Mononuclear cell (primary cell): ENCODE measurements at regions not wholly inside any gene's neighbourhood (a gene's known extent, or its start where the extent isn't known, plus 50 kb on each side); places are given as distances from the start of the nearest gene placed in this dataset.

Experiments used
- H3K27me3 ChIP-seq: 2 replicates; pipeline ENCODE4 v1.6.0; 2011; ENCODE audit warnings: low read length, control low read depth; ENCODE audit not compliant: insufficient read depth
- H3K4me1 ChIP-seq: 2 replicates; pipeline ENCODE4 v1.5.1; 2011; ENCODE audit warnings: mild to moderate bottlenecking, low read length, control low read depth; ENCODE audit not compliant: insufficient read depth
- H3K4me3 ChIP-seq: 2 replicates; pipeline ENCODE4 v1.5.1; 2011; ENCODE audit warnings: mild to moderate bottlenecking, low read length, moderate library complexity
- H3K9me3 ChIP-seq: 2 replicates; pipeline ENCODE4 v1.5.1; 2011; ENCODE audit warnings: low read depth, mild to moderate bottlenecking, control low read depth, low read length

DNA sequence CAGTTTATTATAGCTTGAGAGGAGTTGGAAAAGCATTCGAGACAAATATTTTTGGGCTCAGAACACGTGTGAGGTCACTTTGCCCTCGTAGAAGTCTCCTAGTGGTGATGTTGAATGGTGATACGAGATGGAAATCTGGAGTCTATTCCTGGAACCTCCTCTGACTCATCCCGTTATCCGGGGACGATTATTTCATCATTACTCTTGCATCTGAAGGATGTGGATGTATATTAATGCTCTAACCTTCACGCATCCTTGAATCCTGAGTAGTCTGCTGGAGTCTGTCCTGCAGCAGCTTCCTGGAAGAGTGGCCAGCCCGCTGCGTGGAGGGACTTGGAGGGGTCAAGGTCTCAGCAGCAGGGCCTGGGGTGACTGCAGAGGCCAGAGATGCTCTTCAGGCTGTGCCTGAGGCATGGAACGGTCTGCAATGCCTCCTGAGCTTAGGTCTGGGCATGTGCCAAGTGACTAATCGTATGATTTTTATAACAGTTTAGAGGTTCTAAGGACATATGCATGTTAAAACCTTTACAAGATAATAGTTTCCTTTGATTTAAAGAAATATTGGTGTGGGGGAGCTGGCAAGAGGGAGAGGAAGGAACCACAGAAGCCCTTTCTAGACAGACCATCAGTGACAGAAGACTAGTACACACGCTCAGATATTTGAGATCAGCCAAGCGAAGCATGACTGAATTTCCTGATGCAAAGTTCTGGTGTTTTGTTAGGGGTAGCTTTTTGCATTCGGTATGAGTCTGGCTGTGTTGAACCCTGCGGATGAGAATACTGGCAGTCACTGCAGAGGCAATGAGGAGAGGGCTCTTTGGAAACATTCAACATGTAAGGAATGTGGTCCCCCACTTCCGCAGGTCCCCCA lies 400.2 kb downstream of the QKI start:
- Histone ChIP-seq H3K27me3 (peaks cover 2% of the 10 kb centered on the region), H3K9me3 (no peaks in the 10 kb centered on the region), H3K4me1 (no peaks in the 10 kb centered on the region), H3K4me3 (no peak overlapping the region)

DNA sequence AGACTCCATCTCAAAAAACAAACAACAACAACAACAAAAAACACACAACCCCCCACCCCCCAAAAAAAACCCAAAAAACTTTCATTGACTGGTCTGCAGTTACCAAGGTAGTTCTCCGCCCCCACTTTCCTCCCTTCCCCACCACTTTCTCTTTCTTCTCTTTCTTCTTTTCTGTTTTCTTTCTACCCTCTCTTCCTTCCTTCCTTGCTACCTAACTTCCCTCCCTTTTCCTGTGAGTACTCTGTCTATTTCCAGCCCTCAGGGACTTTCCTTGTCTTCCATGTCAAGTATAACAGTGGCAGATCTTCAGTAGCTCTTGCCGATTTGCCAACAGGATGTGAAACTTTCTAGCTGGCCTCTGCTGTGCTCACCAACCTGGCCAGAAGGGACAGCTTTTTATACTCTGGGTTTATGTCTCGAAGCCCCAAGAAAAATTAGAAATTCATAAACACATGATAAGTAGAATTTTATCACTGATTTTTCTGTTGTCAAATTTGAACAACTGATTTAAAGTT lies 399.5 kb downstream of the QKI start:
- Histone ChIP-seq H3K9me3 (no peaks in the 10 kb centered on the region), H3K4me1 (no peaks in the 10 kb centered on the region), H3K27me3 (peaks cover 2% of the 10 kb centered on the region), H3K4me3 (no peak overlapping the region)

DNA sequence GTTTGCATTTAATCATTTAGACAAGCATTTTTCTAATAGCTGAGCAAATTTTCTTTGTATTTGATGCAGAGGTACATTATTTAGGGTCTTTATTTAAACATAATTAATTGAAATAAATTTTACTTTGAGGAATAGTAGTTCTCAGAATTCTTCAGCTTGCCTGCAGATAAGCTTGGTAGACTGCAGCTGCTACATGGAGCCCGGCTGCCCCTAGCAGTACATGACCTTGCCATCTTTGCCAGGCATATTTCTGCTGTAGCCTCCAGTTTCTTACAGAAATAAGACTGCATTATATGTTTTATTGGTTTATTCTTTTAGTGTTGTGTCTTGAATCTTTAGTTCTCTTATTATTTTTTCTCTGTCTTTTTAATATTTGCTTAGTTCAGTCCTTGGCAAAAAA lies 396.8 kb downstream of the QKI start:
- H3K27me3 ChIP-seq = peaks cover 2% of the 10 kb centered on the region
- H3K9me3 ChIP-seq = no peaks in the 10 kb centered on the region
- no peaks in the 10 kb centered on the region for H3K4me1 ChIP-seq
- H3K4me3 ChIP-seq = no peak overlapping the region

DNA sequence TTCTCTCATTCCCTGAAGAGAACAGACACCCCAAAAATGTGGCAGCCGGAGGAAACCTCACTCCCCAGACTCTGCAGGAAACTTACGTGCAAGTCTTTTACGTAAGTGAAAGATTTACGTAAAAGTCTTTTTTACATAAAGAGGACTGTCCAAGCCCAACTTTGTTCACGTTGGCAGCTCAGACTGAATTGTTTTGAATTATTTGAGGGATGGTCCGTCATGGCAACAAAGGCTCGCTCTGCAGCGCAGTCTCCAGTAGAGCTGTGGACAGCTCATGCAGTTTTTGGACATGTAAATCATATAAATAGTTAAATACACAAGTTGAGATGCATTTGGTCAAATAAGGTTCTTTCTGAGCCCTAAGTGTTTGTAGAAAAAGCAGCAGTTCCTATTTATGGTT lies 394.8 kb downstream of the QKI start:
- H3K27me3 ChIP-seq = peaks cover 2% of the 10 kb centered on the region
- H3K4me1 ChIP-seq = no peaks in the 10 kb centered on the region
- no peaks in the 10 kb centered on the region for H3K9me3 ChIP-seq
- H3K4me3 ChIP-seq = no peak overlapping the region

DNA sequence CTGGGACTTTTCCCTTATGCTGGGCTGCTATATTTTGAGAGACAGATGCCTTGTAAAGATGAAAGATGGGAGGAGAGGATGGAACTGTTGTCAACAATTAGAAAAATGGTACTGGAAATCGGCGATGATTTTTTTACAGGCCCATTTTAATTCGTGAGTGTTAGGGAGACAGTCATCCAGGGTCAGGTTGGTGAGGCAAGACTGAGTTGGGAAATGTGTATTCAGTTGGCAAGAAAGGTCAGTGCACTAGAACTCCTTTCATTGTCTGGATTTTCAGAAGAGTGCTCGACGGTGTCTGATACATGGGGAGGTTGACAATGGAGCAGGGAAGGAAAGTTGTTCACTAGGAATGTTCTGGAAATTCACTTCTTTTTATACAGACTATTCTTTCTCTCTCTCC lies 394.4 kb downstream of the QKI start:
- Histone ChIP-seq H3K27me3 (peaks cover 2% of the 10 kb centered on the region), H3K9me3 (no peaks in the 10 kb centered on the region), H3K4me1 (no peaks in the 10 kb centered on the region), H3K4me3 (no peak overlapping the region)

DNA sequence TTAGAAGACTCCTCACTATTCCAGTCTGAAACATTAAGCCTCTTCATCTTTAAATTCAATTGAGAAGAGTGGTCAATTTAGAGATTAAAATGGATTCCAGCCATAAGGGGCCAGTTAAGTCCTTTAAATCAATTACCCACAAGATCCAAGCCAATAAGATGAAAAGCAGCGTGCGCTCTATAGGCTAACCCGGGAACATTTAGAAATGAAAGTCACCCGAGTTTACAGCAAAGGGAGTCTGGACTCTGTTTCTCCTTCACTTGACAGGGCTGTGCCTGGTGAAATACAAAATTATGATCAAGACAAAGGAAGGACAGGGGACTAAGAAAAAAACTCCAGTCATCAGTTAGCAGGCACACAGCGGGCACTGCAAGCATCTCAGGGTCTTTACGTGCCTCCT lies 393.7 kb downstream of the QKI start:
- Histone ChIP-seq H3K9me3 (no peaks in the 10 kb centered on the region), H3K4me1 (no peaks in the 10 kb centered on the region), H3K27me3 (peaks cover 2% of the 10 kb centered on the region), H3K4me3 (no peak overlapping the region)

DNA sequence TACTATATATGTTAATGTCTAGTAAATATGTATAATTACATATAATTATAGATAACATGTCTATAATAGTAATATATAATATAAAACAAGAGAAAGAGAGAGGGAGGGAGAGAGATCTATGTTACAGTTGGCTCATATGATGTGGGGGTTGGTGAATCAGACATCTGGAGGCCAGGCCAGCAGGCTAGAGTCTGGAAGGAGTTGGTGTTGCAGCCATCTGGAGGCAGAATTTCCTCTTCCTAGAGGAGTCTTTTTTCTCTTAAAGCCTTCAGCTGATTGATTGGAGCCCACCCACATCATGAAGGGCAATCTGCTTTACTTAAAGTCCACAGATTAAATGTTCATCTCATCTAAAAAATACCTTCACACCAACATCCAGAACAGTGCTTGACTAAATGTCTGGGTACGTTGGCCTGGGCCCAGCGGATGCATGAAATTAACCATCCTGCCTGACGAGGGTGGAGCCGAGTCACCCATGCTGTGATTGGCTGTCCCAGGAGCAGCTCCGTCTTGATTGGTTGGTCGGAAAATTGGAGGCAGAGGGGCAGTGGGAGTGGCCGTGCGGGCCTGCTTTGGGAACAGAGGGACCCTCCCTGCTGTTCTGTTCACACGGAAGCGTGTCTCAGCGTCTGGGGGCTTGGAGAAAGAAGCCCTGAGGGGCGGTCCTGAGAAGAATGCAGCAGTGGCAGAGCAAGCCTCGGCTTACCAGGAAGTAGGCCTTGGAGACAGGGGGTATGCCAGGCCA lies 392.4 kb downstream of the QKI start:
- Histone ChIP-seq H3K27me3 (peaks cover 2% of the 10 kb centered on the region), H3K9me3 (no peaks in the 10 kb centered on the region), H3K4me3 (no peak overlapping the region), H3K4me1 (no peaks in the 10 kb centered on the region)

DNA sequence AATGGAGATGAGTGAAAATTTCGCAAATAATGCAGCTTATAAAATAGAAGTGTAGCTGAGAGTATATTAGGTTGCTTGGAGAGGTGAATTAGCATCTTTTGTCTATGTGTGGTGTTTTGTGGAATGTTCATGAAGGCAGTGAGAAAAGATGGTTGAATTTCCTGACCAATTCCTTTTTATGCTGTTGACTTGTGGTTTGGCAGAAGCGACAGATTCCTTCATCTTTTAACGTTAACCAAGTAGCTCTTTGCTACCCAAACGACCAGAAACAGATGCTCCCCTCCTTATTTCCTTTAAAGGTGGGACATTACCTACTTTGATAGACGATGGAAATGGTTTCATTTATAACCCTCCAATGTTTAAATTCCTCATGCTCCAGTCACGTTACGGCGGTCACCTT lies 390.5 kb downstream of the QKI start:
- Histone ChIP-seq H3K27me3 (no peaks in the 10 kb centered on the region), H3K4me1 (no peaks in the 10 kb centered on the region), H3K4me3 (no peak overlapping the region), H3K9me3 (no peaks in the 10 kb centered on the region)

DNA sequence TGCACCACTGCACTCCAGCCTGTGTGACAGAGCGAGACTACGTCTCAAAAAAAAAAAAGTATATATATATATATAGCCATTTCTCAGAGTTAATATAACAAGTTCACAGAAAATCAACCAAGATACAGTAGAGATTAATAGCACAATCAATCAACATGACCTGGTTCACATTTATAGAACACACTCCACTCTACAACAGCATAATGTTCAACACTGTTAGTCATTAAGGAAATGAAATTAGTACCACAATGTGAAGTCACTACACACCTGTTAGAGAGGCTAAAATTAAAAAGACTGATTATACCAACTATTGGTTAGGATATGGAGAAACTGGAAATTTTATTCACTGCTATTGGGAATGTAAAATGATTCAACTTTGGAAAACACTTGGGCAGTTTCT lies 387.7 kb downstream of the QKI start:
- no peak overlapping the region for H3K4me3 ChIP-seq
- H3K9me3 ChIP-seq = no peaks in the 10 kb centered on the region
- no peaks in the 10 kb centered on the region for H3K27me3 ChIP-seq
- H3K4me1 ChIP-seq = no peaks in the 10 kb centered on the region

DNA sequence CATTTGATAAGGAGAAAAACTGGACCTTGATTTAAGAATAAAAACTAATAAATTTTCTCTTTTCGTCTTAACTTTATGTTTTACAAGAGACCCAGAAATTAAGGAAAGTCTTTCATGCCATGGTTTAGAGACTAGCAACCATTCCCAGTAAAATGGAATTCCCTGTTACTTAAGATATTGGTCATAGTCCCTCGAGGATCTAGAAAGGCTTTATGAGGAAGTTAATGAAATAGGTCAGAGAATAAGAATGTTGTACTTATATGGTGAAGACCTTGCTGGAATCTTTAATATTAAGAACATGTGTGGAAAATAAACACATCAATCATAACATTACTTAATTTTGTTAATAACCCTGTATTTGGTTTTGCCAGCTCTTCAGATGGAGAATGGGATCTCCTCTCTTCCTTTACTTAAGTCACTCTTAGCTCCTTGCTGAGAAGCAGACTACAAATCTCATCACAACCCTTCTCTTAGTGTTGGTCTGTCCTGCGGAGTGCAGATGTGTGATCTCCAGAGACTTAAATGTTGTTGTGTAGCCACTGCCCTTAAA lies 382.9 kb downstream of the QKI start:
- no peaks in the 10 kb centered on the region for H3K27me3 ChIP-seq
- H3K4me1 ChIP-seq = no peaks in the 10 kb centered on the region
- H3K9me3 ChIP-seq = no peaks in the 10 kb centered on the region
- H3K4me3 ChIP-seq = no peak overlapping the region

DNA sequence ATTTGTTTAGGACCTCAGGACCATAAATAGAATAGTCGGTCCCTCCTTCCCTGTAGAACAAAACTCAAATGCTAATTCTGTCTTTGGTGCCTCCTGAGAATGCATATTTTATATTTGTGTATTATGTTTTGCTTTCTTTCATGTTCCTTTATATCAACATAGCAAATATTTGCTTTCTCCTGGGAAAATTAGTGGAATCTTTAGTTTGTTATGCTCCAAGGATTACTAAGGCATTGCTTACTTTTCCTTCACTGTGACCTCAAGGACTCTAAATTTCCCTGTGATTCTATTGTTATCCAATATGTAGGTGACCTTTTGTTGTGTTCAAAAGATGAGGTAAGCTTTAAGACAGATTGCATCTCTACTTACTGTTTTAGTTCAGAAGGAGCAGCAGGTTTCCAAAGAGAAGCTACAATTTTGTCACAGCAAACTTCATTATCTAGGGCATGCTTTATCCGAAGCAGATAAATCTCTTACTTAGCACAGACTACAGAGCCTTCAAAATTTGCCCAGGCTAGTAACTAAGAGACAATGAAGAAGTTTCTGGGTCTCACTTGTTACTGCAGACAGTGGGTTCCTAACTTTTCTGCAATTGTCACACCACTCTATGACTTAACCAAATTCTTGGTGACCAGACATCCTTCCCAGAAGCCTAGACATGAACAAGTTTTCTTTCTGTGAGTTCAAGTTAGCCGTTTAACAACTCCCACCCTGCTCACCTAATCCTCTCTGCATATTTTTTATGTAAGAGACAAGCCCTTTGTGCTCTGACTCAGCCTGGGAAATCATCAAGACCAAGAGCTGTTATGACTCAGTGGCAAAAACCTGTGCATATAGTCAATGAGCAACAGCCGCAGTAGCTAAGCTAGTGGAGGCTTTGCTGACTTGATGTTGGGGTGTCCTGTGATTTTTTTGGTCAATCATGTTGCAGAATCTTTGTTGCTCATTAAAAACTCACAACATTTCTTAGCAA lies 378.8 kb downstream of the QKI start:
- H3K4me3 ChIP-seq = no peak overlapping the region
- no peaks in the 10 kb centered on the region for H3K4me1 ChIP-seq
- H3K9me3 ChIP-seq = no peaks in the 10 kb centered on the region
- H3K27me3 ChIP-seq = peaks cover 4% of the 10 kb centered on the region

DNA sequence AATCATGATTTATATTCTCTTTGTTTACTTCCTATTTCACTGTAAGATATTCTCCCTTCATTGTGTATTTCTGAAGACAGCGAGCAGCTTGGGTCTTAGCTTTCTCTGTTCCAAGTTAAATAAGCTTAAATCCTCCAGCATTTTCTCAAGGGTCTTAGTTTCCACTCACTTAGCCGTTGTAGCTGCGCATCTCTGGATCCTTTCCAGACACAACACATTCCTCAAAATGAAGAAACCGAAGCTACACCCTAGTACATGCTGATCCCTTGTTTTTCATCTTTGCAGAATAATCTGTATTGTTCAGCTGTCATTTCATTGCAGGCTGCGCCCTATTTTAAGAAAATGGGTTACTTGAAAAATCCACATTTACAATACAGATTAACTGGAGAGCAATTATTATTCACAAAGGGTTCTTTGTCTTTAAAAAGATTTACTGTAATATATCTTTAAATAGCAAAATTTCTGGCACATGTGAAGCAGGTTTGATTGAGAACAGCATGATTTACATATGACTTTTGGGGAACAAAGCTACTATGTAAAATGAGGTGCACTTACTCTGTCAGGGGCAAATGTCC lies 375.8 kb downstream of the QKI start:
- no peak overlapping the region for H3K4me3 ChIP-seq
- H3K9me3 ChIP-seq = no peaks in the 10 kb centered on the region
- no peaks in the 10 kb centered on the region for H3K4me1 ChIP-seq
- H3K27me3 ChIP-seq = peaks cover 4% of the 10 kb centered on the region

DNA sequence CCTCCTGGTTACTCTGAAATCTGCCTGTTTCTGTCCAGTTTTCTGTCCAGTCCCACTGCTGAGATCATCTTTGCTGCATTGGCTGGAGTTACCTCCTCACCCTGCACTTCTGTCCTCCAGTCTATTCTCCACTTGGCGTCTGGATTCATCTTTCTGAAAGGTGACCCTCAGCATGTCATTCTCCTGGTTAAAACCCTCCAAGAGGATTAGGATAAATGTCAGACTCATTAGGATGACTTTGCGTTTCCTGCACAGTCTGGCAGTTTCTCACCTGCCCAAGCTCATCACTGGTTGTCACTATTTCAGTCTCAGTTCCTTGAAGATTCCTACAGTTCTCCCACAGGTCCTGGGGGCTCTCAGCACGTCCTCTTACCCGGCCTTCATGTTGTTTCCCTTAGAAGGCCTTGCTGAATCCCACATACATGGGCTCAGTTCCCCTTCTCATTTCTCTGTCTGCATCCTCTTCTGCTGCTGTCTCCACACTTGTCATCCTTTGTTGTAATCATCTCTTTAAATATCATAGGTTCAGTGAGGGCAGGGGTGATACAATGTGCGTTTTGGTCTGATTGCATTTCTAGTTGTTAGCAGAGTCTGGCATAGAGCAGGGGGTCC lies 374.8 kb downstream of the QKI start:
- H3K4me3 ChIP-seq = no peak overlapping the region

More for the DNA sequence above, 374.8 kb downstream of the QKI start:
- Histone ChIP-seq H3K9me3 (no peaks in the 10 kb centered on the region), H3K27me3 (peaks cover 4% of the 10 kb centered on the region), H3K4me1 (no peaks in the 10 kb centered on the region)
